HUES6 (cell line): ENCODE measurements at regions not wholly inside any gene's neighbourhood (a gene's known extent, or its start where the extent isn't known, plus 50 kb on each side); places are given as distances from the start of the nearest gene placed in this dataset.

Experiments used
- H3K27ac ChIP-seq: 2 replicates; pipeline ENCODE4 v1.7.0; 2013; ENCODE audit warnings: low read depth, mild to moderate bottlenecking, low read length, inconsistent platforms
- H3K27me3 ChIP-seq: 2 replicates; pipeline ENCODE4 v1.6.1; 2013; ENCODE audit warnings: low read length; ENCODE audit not compliant: control insufficient read depth, insufficient read depth
- H3K36me3 ChIP-seq: 2 replicates; pipeline ENCODE4 v1.6.1; 2013; ENCODE audit warnings: low read length; ENCODE audit not compliant: control insufficient read depth, insufficient read depth
- H3K4me1 ChIP-seq: 2 replicates; pipeline ENCODE4 v1.6.1; 2013; ENCODE audit warnings: low read length; ENCODE audit not compliant: control insufficient read depth, insufficient read depth
- H3K4me3 ChIP-seq: 2 replicates; pipeline ENCODE4 v1.5.1; 2013; ENCODE audit warnings: low read depth, low read length
- H3K9ac ChIP-seq: one replicate; pipeline ENCODE4 v1.6.1; 2013; ENCODE audit warnings: mild to moderate bottlenecking, low read length
- H3K9me3 ChIP-seq: 2 replicates; pipeline ENCODE4 v1.6.1; 2013; ENCODE audit warnings: low read depth, low read length; ENCODE audit not compliant: control insufficient read depth, insufficient read depth

DNA sequence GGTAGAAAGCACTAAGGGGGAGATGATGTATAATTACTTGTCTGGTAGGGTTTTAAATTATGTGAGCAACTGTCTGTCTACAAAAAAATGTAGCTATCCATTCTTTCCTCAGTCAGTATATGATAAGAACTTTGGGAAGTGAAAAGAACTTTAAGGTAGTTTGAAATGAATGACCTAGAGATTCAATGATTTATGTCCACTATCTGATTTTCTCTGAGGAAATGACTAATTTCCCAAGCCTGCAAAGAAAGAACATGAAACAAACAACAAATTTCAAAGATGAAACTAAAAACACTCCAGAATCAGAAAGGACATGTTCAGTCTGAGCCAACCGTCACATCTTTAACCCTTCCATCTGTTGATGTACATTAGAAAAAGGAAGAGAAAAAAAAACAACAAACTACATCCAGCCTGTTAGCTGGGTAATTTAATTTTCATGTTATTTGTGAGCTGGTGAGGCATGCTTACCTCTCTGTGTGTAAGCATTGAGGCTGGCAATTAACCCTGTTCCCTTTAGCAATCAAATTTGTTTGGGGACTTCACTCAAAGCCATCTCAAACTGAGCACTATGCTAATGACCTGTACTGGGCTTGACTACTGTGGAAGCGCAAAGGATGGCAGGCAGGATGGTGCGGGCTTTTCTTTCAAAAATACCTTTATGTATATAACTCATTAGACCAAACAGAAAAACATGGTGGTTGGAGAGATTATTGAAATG, 220.1 kb downstream of the TUSC7 start:
- Histone ChIP-seq H3K27ac (no peak overlapping the region), H3K27me3 (no peaks in the 10 kb centered on the region), H3K36me3 (no peaks in the 10 kb centered on the region), H3K9me3 (no peaks in the 10 kb centered on the region), H3K9ac (no peak overlapping the region), H3K4me3 (no peak overlapping the region), H3K4me1 (peaks cover 4% of the 10 kb centered on the region; the same call in 1 of the 2 replicates)

- no peak overlapping the region for H3K4me3 ChIP-seq
- H3K9me3 ChIP-seq: no peaks in the 10 kb centered on the region
- H3K4me1 ChIP-seq: peaks cover 4% of the 10 kb centered on the region; the same call in 1 of the 2 replicates
- no peaks in the 10 kb centered on the region for H3K36me3 ChIP-seq
- H3K27me3 ChIP-seq: no peaks in the 10 kb centered on the region
- H3K27ac ChIP-seq: no peak overlapping the region
- H3K9ac ChIP-seq: no peak overlapping the region
These were observed 221.2 kb downstream of the TUSC7 start for GRCh38 chr3:116930786-116931185.

DNA sequence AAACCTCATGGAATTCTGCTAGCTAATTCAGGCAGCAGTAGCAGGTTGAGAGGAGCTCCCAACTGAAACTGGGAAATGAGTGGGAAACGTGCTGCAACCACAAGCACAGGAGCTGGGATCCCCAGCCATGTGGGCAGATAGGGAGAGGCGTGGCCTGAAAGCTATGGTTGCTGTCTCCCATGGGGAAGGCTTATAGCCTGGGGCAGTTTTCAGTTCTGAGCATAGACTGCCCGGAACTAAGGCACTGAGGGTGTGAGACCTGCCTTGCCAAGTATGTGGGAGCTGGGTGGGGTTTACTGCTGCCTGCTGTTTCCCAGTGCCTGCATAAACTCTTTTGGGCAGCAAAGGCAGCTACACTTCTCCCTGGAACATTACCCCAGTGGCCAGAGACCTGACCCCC, 229.5 kb downstream of the TUSC7 start:
- no peak overlapping the region for H3K4me3 ChIP-seq
- H3K4me1 ChIP-seq: peaks cover 6% of the 10 kb centered on the region; the same call in 1 of the 2 replicates
- no peaks in the 10 kb centered on the region for H3K36me3 ChIP-seq
- no peak overlapping the region for H3K27ac ChIP-seq
- no peaks in the 10 kb centered on the region for H3K27me3 ChIP-seq
- H3K9ac ChIP-seq: no peak overlapping the region
- no peaks in the 10 kb centered on the region; the same call in 1 of the 2 replicates for H3K9me3 ChIP-seq

- Histone ChIP-seq H3K4me3 (no peak overlapping the region), H3K27ac (no peak overlapping the region), H3K27me3 (no peaks in the 10 kb centered on the region), H3K4me1 (peaks cover 6% of the 10 kb centered on the region; the same call in 1 of the 2 replicates), H3K9me3 (no peaks in the 10 kb centered on the region; the same call in 1 of the 2 replicates), H3K9ac (no peak overlapping the region), H3K36me3 (no peaks in the 10 kb centered on the region)
These were observed 230.0 kb downstream of the TUSC7 start for GRCh38 chr3:116939550-116939949.

DNA sequence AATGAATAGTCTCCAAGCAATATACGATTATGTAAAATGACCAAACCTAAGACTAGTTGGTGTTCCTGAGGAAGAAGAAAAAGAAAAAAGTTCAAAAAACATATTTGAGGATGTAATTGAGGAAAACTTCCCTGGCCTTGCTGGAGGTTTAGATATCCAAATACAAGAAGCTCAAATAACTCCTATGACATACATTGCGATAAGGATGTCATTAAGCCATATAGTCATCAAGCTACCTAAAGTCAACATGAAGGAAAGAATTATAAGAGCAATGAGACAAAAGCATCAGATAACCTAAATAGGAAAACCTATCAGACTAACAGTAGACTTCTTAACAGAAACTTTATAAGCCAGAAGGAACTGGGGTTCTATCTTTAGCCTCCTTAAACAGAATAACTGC, 231.1 kb downstream of the TUSC7 start:
- Histone ChIP-seq H3K36me3 (no peaks in the 10 kb centered on the region), H3K9ac (no peak overlapping the region), H3K9me3 (no peaks in the 10 kb centered on the region; the same call in 1 of the 2 replicates), H3K27ac (no peak overlapping the region), H3K4me3 (no peak overlapping the region), H3K4me1 (peaks cover 6% of the 10 kb centered on the region; the same call in 1 of the 2 replicates), H3K27me3 (no peaks in the 10 kb centered on the region)

DNA sequence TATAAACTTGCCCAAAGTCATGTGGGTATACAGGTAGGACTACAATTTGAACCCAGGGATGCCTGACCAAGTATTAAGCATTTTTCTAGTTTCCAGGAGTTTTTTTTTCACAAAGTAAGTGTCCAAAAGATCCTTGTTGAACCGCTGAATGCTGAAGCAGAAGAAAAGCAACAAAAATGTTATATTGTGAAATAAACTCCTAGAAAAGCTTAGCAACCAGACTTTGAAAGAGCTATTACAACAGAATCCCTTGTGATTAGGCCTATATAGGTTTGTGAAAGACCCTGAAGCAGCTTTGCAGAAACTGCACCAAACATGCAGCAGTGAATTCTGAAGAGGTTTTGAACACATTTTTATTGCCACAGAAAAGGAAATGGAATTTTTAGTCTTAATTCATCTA, 236.8 kb downstream of the TUSC7 start:
- Histone ChIP-seq H3K27me3 (no peaks in the 10 kb centered on the region), H3K9ac (no peak overlapping the region)

GRCh38 chr3:116947148-116947547, 237.6 kb downstream of the TUSC7 start:
- Histone ChIP-seq H3K36me3 (no peaks in the 10 kb centered on the region), H3K9me3 (no peaks in the 10 kb centered on the region; the same call in 1 of the 2 replicates), H3K4me1 (no peaks in the 10 kb centered on the region), H3K27ac (no peak overlapping the region), H3K27me3 (no peaks in the 10 kb centered on the region), H3K9ac (no peak overlapping the region), H3K4me3 (no peak overlapping the region)

More for the DNA sequence above, 236.8 kb downstream of the TUSC7 start:
- Histone ChIP-seq H3K9me3 (no peaks in the 10 kb centered on the region; the same call in 1 of the 2 replicates), H3K27ac (no peak overlapping the region), H3K4me3 (no peak overlapping the region), H3K36me3 (no peaks in the 10 kb centered on the region), H3K4me1 (no peaks in the 10 kb centered on the region)

DNA sequence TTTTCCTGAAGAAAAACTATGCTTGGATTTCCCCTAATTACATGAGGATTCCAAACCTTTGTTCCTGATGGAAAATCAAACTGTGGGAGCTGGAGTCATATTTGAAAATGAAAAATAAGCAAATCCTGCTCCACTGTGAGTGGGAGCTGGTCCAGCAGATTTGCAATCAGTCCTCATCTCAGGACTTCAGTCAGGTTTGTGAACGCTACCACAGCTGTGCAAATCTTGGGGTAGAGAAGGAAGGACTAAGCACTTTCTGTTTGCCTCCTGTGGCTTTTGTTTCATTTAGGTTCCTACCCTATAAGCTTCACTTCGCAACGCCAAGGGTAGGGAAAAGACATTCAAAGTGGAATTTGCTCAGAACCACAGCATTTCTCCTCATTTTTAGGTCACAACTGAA, 238.2 kb downstream of the TUSC7 start:
- Histone ChIP-seq H3K27ac (no peak overlapping the region), H3K9me3 (no peaks in the 10 kb centered on the region; the same call in 1 of the 2 replicates), H3K9ac (no peak overlapping the region), H3K4me1 (no peaks in the 10 kb centered on the region), H3K27me3 (no peaks in the 10 kb centered on the region), H3K36me3 (no peaks in the 10 kb centered on the region), H3K4me3 (no peak overlapping the region)

DNA sequence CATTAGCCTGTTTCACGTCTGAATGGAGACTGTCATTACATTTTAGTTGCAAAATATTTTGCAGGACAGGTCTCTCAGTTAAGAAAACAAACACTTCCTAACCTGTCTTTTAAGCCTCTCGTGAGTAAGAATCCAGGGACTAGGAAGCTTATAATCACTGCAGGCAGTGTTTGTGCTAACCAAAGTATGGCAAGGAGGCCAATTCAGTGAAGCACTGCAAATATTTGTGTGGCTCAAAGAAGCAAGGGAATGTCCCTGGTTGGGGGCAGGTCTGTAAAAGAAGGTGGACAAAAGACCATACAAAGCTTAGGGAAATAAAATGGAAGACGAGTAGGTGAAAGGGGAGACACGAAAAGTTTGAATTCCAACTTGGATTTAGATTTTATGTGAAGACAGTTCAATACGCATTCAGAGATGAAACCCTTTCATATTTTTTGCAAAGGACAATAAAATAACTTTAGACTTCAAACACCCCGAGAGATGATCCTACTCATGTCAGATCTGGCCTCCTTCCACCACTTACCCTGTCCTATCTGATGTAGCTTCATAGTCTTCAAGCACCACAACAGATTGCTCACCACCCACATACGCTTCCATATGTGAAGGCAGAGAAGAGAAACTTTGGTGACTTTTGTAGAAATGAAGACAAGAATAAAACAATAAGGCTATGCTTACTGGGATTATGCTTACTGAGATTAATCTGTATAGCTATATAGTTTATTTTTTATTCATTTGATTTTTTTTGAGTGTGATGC, 240.9 kb downstream of the TUSC7 start:
- Histone ChIP-seq H3K4me1 (no peaks in the 10 kb centered on the region), H3K27me3 (no peaks in the 10 kb centered on the region), H3K9me3 (no peaks in the 10 kb centered on the region), H3K4me3 (no peak overlapping the region), H3K36me3 (no peaks in the 10 kb centered on the region), H3K27ac (no peak overlapping the region), H3K9ac (no peak overlapping the region)

GRCh38 chr3:116951610-116952009, 242.0 kb downstream of the TUSC7 start:
- no peaks in the 10 kb centered on the region for H3K9me3 ChIP-seq
- H3K9ac ChIP-seq: no peak overlapping the region
- no peak overlapping the region for H3K4me3 ChIP-seq
- H3K36me3 ChIP-seq: no peaks in the 10 kb centered on the region
- H3K27me3 ChIP-seq: no peaks in the 10 kb centered on the region
- no peaks in the 10 kb centered on the region for H3K4me1 ChIP-seq
- H3K27ac ChIP-seq: no peak overlapping the region

DNA sequence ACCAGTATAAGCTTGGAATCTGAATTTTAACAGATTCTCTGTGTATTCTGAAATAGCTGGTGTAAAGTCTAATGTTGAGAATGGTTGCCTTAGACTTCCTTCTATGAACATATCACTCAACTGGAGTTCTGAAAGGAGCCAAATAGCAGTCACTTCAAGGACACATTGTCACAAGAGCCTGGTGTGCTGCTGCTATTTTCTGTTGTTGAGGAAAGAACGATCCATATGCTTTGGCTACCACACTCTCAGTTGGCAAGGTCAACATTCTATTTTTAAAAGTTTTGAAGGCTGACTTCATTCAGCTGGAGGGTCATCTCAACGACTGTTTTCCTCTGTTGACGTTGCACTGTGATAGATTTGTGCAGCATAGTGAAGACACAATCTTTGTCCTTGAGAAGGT, 248.7 kb downstream of the TUSC7 start:
- Histone ChIP-seq H3K9me3 (no peaks in the 10 kb centered on the region), H3K9ac (no peak overlapping the region), H3K36me3 (no peaks in the 10 kb centered on the region), H3K27ac (no peak overlapping the region), H3K4me3 (no peak overlapping the region), H3K4me1 (no peaks in the 10 kb centered on the region), H3K27me3 (no peaks in the 10 kb centered on the region)
